Renal pelvis (tissue), 1 donor: ENCODE measurements at regions not wholly inside any gene's neighbourhood (a gene's known extent, or its start where the extent isn't known, plus 50 kb on each side); places are given as distances from the start of the nearest gene placed in this dataset.
"Not testable (repeated sequence)": the region's sequence is repeated elsewhere in the genome, so short reads cannot be mapped to it uniquely, and the experiment has no call there.

Experiments used
- DNase-seq: peaks from one replicate; pipeline ENCODE4 v3.0.0-alpha.2; 2013

DNA sequence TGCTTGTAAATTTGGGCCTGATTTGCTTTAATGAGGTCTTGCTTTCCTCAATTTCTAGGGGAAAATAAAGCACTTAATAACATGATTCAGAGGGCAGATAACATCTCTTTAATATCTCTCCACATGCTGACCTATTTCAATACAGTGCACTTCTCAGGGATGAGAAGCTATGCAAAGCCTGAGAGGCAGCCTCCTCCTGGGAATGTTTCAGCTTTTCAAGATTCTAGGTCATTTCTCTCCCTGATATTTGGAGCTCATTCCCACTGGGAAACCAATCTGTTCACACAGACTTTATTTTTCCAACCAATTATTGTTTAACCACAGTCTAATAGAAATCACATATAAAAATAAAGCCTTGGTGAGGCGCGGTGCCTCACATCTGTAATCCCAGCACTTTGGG lies 67.0 kb upstream of the LSAMP start:
- no peak for DNase-seq

GRCh38 chr3:116512931-116513330 lies 67.6 kb upstream of the LSAMP start:
- DNase-seq: no peak

DNA sequence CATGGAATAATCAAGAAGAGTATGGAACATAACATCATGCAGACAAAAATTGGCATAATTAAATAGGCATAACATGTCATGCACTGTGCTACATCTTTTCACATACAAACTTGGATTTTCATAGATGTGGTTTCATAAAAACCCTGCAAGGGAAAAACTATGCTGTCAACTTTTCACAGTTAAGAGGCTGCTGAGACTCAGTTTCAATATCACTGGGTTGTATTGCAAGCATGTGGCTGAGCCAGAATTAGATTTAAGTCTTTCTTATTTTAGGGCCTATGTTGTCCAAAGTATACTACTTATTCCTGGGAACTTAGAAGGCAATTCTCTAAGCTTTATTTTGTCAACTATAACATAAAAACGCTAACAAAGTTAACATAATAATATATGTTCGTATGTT lies 70.7 kb upstream of the LSAMP start:
- DNase-seq: no peak

- peak; percentile 0 for DNase-seq
Observed at GRCh38 chr3:116517308-116517707, 72.0 kb upstream of the LSAMP start.

DNA sequence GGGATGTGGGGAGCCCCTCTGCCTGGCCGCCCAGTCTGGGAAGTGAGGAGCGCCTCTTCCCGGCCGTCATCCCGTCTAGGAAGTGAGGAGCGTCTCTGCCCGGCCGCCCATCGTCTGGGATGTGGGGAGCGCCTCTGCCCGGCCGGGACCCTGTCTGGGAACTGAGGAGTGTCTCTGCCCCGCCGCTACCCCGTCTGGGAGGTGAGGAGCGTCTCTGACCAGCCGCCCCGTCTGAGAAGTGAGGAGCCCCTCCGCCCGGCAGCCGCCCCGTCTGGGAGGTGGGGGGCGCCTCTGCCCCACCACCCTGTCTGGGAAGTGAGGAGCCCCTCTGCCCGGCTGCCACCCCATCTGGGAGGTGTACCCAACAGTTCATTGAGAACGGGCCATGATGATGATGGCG lies 73.8 kb upstream of the LSAMP start:
- DNase-seq: not testable (repeated sequence)

DNA sequence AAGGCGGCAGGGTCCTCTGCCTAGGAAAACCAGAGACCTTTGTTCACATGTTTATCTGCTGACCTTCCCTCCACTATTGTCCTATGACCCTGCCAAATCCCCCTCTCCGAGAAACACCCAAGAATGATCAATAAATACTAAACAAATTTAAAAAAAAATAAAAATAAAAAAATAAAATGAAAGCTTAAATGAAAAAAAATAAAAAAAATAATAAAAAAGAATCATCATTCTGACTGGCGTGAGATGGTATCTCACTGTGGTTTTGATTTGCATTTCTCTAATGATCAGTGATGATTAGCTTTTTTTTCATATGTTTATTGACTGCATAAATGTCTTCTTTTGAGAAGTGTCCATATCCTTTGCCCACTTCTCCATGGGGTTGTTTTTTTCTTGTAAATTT lies 74.5 kb upstream of the LSAMP start:
- not testable (repeated sequence) for DNase-seq

DNA sequence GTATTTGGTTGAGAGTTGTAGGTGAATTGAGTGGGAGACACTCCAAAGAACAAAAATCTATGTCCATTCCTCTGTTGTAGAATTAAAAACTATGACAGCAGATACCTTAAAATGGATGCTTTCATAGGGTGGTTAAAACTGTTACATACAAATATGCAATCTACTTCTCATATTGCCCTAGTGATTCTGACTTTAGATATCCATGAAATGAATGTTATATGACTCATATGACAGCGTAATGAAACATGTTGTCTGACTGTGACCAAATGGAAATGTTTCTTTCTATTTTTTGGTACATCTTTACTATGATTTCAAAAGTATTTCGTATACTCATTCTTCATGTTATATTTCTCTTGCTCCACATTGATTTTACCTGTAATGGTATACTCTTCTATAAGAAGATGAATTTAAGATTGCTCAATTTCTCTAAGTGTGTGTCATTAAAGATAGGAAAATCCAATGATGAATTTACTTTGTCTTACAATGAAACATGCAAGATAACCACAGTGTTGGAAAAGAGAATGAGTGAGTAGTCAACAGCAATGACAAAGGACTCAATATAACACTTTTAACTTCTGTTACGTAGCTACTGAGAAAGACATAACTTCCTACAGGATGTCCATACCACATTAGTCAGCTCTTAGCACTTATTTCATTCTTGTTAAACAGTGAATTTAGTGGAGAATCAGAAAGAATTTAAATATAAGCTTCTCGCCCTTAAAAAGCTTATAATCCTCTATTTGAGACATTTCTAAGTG lies 79.3 kb upstream of the LSAMP start:
- no peak for DNase-seq

- DNase-seq: peak; percentile 47
Observed at GRCh38 chr3:116552246-116552645, 107.0 kb upstream of the LSAMP start.

DNA sequence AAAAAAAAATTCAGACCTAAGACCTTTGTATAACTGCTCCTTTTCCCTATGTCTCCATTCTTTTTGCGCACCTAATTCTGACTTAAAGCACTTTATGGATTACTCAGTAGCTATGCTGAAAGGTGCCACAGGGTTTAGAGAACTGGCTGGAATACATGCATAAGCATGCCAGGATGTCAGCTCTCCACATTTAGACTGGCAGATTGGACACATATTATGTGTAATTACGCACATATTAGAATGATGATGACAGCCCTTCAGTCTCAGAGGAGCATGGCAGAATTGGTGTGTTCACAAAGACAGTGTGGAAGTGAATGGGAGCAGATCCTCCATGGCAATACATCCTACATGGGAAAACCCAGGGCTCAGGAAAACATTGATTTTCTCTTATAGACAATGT lies 108.1 kb upstream of the LSAMP start:
- no peak for DNase-seq

DNA sequence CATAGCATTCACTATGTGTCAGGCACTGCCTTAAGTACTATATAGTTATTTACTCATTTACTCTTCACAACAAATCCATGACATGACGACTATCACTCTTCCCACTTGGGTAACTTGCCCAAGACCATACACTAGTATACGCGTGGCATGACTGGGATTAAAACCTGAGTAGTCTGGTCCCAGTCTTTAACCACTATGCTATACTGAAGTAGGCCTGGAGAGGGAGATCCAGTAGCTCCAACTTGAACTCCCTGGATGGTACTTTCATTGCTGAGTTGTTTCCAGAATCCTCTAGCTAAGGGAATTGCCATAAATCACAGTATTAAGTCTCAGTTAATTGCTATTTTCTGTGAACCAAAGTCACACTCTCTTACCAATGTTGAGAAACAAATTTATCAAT lies 116.2 kb upstream of the LSAMP start:
- no peak for DNase-seq

DNA sequence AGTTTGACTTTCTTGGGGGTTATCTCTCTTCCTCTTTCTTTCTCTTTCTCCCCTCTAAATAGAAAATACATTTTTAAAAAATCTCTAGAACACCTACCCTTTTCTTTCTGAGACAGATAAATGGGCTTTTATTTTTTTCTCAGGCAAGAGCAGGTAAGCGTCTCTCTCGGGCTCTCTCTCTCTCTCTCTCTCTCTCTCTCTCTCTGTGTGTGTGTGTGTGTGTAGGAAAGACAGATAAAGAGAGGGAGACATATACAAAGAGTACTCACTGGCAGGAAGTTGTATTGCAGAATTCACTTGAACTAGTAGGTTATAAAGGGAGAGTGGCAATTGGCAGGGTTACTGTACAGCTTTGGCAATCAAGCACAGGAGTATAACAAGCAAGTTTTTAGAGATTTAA lies 118.1 kb upstream of the LSAMP start:
- no peak for DNase-seq

DNA sequence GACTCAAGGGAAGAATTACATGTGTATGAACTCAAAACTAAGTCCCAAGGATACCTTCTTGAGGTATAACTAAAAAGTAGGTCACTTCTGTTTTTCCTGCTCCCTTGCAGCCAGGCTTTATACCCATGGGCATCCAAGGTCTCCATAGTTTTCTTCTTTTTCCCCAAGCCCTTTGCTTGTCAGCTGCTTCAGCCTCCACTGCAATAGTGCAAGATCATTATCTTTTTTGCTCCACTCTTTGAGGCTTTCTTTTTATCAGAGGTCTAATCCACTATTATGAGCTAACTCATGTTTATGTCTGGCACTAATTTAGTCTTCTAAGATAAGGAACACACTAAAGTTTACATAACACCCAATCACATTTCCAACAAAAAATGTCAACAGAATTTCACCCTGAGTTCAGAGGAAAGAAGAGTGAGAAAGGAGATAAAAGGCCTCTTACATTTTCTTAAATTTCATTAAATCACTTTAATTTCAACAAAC lies 121.2 kb upstream of the LSAMP start:
- no peak for DNase-seq

GRCh38 chr3:116569611-116570010 lies 124.3 kb upstream of the LSAMP start:
- DNase-seq: no peak

DNA sequence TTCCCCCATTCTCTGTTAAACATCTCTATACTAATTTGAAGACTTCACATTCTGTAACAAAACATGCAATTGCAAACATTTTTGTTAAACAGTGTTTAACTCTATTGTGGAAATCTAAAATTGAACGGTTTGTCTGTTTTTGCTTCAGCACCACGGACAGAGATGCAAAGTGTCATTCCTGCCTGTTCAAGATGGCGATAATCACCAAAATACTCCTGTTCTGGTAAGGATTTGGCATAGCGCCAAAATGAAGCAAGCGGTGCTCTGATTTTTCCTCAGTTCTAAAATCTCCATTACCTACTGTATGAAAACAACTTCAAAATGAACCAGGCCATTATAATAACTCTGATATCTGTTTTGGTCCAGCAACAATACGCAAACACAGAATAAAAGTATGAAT lies 129.7 kb upstream of the TUSC7 start:
- DNase-seq: peak; percentile 28

DNA sequence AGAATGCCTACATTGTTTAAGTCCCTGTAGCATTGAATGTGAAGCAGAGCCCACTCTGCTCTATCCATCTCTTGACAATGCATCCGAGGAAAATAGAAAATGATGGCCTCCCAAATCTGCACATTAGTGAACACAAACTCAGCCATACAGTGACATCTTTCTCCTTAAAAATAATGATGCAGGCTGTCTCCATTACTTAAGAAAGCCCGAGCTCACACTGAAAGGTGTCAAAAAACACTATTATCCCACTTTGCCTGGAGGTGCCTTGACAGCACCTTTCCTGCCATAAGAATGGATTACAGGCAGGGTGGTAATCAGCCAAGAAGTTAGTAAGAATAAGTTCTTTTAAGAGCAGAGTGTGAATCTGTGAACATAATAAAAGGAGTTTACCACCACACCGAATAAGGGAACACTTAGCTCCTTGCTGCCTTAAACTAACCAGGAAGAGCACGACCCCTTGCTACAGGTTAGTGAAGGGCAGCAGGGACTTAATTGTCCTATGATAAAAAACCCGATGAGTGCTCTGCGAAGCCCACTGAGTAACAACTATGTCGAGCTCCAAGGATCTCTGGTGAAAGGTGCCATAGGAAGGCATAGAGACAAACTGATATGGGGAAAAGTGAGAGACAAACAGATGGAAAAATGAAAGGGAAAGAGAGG lies 123.2 kb upstream of the TUSC7 start:
- no peak for DNase-seq

DNA sequence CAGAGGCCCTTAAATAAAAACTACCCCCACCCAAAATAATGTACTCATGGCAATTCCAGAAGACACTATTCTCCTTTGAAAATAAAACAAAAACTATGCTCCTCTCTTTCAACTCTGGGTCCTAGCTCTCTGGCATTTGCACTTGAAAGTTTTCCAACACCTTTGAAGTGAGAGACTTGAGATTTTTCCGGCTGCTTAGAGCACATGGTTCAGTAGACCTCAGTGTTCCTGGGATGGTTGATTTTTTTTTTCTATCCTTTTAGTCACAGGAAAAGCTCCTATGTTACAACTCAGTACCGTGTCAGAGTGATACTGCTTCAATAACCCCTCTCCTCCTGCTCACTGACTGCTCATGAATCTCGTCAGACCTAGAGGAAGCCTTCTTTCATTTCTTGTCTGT lies 118.3 kb upstream of the TUSC7 start:
- no peak for DNase-seq

- no peak for DNase-seq
Observed at GRCh38 chr3:116601206-116601605, 108.4 kb upstream of the TUSC7 start.

DNA sequence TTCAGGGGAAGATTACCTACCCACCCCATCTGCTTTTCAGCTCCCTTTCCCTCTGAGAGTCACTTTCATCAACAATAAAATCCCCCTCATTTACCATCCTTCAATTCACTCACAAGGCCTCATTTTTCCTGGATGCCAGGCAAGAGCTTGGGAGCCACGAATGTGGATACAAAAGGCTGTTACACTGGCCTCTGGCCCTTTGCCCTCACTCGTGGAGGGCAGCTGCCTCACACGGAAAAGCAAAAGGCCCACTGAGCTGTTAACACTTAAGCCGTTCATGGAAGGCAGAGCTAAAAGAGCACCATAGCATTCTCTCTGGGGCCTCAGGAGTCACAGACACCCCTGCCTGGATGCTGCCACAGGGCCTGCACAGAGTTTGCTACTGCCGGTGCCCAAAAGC lies 102.4 kb upstream of the TUSC7 start:
- no peak for DNase-seq

GRCh38 chr3:116610124-116610523 lies 99.5 kb upstream of the TUSC7 start:
- DNase-seq: no peak

- no peak for DNase-seq
Observed at GRCh38 chr3:116614795-116615362, 94.7 kb upstream of the TUSC7 start.

GRCh38 chr3:116618138-116618537 lies 91.4 kb upstream of the TUSC7 start:
- no peak for DNase-seq

- no peak for DNase-seq
Observed at GRCh38 chr3:116618930-116619329, 90.6 kb upstream of the TUSC7 start.

DNA sequence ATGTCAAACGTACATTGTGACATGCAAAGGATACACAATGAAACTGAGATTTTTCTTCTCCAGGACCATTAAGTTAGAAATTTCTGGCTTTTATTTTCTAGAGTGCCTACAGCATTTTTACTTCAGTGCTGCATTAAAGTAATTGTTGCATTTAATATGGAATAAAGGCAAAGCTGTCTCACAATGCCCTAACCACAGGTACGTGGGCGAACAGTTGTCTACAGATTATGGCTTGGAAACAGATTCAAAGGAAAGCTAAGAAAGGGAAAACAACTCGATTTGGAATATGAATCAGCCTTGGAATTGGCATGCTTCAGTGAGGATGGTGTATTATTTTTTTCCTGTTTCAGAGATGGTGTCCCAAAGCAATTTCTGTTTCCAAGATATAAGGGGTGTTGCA lies 79.1 kb upstream of the TUSC7 start:
- DNase-seq: no peak
